HUDEP-2 (cell line): ENCODE measurements at regions not wholly inside any gene's neighbourhood (a gene's known extent, or its start where the extent isn't known, plus 50 kb on each side); places are given as distances from the start of the nearest gene placed in this dataset.
A peak's percentile ranks its signal among the peaks of the same experiment; 100 is the strongest.

Experiments used
- DNase-seq, 76 experiments: peaks; one replicate each; lab custom pipeline; 2025; ENCODE audit not compliant: unreplicated experiment in 76 of 76; lab: John Stamatoyannopoulos, UW

GRCh38 chr12:114945351-114945750 is 261.4 kb upstream of the TBX3 start:
- no peak for DNase-seq

GRCh38 chr12:114944736-114945135 is 260.8 kb upstream of the TBX3 start:
- no peak for DNase-seq

- no peak for DNase-seq
These were observed 259.6 kb upstream of the TBX3 start for GRCh38 chr12:114943601-114944000.

- DNase-seq, result no peak
These were observed 254.7 kb upstream of the TBX3 start for GRCh38 chr12:114938487-114939210.

DNA sequence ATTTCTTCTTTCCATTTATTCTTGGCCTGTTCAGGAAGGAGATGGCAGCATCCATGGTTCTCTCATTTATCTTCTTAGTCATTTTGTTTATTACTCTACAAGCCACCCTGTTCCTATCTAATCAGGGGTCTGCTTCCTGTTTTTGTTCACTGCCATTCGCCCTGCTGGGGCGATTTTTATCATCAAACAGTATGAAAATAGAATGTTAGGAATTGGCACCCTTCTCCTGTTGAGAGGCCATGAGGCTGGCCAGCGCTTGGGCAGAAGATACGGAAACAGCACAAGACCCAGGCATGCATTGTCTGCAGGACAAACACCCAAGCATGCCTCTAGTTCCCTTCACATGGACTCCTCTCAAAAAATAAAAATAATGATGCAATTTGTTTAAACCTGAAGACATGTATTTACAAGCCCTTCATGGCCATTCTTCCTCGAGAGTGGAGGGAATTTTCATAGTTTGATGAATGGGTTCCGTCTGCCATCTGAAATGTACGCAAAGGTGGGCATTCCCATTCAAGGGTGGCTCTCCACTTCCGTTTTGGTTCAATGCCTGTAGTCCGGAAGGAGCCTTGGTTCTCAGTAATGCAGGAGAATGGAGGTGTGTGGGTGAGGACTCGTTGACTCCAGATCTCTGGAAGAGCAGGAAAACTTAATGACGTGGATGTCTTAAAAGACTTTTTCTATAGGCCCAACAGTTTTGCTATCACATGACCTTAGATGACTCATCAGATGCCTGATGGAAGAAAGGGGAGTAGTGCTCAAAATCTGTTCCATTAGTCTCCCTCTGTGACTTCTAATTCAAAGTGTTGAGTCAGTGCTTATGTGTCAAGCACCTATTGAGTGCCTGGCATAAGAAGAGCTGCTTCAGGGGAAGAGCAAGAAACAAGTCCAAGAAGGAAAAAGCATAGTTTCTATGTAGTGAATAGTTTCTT is 252.4 kb upstream of the TBX3 start:
- no peak for DNase-seq

DNA sequence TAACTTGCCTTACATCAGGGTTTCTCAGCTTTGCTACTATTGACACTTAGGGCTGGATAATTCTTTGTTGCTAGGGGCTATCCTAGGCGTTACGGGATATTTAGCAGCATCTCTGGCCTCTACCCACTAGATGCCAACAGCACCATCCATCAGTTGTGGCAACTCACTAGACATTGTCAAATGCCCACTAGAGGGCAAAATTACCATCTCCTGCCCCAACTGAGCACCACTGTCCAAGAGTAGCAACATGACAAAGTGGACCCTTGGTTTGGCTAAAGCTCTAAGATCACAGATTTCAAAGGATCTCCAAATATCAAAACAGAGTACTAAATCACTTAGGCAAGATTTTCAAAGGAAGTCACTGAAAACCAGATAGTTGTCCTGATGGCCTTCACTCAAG is 251.7 kb upstream of the TBX3 start:
- DNase-seq, result peak in 1 of 76 experiments; percentile 0

DNA sequence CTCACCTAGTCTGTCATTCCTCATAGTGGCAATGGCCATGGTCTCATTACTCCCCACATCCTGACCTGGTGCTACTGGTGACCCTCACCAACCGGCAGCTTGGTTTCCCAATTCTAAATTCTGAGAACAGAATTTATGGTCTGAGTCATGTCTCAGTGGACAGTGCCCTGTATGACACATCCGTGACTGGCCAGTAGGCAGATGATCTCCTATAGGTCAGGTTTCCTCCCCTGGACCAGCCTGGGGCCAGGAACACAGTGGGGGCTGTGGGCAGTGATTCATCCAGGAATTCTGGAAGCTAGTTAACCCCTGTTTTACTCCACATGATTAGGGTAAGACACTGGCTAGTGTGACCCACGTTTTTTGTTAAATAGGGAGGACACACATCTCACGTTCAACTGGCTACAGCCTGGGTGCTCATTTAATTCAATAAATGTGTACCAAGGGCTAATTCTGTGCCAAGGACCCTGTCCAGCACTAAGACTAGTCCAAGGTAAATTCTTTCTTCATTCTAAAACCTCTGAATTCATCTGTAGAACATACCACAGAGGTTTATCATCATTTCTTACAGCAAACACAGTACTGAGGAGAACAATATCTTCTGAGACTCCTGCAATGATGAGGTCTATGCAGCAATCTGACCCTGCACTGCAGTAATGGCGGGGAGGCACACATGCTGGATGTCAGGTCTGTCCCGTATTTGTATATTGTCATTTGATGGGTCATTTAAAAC is 249.6 kb upstream of the TBX3 start:
- DNase-seq, result no peak

DNA sequence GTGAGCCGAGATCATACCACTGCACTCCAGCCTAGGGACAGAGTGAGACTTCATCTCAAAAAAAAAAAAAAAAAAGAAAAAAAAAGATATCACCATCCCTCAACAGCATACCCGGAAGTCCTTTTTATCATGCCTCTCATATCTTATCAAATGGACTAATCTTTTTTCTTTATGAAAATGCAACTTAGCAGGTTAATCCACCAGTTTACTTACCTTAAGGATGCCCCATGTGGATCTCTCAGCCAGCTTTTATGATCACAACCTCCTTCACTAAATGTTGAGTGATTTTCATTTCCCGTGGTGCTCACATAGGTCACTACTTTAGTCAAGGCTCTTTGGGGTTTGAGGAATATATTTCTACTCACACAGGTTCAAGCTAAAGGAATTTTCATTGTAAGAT is 248.8 kb upstream of the TBX3 start:
- DNase-seq, result no peak

- no peak for DNase-seq
These were observed 247.1 kb upstream of the TBX3 start for GRCh38 chr12:114931025-114931424.

- no peak for DNase-seq
These were observed 242.4 kb upstream of the TBX3 start for GRCh38 chr12:114926341-114926740.

GRCh38 chr12:114924946-114925475 is 241.0 kb upstream of the TBX3 start:
- DNase-seq, result no peak

GRCh38 chr12:114921781-114922180 is 237.8 kb upstream of the TBX3 start:
- DNase-seq, result peak in 1 of 76 experiments; percentile 6

DNA sequence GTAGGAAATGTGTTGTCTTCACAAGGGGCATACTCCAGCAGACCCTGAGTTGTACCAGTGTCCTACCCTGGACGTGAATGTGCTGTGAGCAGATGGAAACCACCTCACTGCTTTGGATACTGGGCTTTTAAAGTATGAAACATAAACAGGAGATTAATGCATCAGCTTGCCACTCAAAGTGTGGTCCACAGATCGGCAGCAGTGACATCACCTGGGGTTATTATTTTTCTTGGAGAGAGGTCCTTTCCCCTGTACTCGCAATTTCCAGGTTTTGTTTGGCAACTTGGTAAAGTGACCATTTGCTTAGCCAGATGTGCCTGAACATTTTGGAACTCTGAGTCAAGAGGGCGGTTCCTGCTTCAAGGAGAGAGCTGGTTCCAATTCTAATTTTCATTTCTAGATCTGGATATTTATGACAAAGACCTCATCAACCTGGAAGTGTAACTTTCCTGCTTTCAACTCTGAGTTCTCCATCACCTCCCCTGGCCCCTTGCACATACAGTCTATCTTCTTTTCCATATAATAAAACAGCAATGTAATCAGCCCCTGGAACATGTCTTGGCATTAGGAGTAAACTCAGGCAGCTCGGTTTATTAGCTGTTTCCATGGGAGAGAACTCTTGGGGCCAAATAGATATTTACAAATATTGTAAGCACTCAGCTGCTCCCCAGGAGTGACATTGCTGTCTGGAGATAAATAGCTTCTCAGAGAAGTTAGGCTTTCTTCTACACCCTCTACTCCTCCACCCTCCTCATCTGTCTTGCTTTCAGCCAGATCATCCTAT is 237.0 kb upstream of the TBX3 start:
- no peak for DNase-seq

DNA sequence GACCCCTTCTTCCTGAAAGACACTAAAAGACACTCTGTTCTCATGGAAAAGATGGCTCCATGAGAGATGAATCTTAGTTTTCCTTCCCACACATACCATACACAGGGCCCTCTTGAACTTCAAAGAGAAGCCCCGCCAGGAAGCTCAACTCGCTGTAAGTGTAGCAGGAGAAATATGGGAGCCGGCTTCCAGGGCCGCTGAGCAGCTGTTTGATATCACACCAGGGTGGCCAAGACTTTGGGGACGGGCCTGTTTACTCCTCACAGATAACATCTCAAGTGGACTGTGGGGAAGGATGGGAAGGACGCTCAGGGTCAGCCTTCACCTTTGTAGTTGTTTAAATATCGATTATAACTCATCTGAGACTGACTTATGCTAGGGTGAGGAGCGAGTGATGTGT is 235.5 kb upstream of the TBX3 start:
- DNase-seq, result no peak

DNA sequence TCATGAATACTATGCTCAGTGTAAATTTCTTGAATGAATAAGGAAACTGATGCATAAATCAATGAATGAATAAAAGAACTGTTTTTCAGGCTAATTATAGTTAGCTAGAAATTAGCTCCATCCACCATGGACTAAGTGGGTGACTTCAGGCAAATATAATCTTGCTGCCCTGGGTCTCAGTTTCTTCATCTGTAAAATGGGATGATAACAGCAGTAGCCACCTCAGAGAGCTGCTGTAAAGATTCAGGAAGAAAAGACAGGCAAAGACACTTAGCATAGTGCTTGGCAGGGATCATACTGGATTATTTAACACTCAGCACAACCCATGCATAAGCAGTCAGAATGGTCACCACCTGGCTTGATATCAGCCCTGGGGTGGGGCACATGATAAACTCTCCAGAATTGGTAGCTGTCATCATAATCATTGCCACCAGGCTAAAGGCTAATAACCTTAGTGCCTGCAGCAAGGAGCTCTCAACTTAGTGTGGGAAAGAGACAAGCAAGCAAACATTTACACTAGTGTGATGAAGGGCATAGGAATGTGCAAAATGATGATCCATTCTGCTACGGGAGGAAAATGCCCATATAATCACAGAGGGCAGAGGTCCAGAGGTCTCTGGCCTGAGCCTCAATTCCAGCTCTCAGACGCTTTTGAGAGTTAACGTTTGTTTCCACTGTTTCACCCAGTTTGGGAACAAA is 234.7 kb upstream of the TBX3 start:
- no peak for DNase-seq

- no peak for DNase-seq
These were observed 234.0 kb upstream of the TBX3 start for GRCh38 chr12:114917953-114918352.

GRCh38 chr12:114917307-114917706 is 233.3 kb upstream of the TBX3 start:
- DNase-seq, result no peak

DNA sequence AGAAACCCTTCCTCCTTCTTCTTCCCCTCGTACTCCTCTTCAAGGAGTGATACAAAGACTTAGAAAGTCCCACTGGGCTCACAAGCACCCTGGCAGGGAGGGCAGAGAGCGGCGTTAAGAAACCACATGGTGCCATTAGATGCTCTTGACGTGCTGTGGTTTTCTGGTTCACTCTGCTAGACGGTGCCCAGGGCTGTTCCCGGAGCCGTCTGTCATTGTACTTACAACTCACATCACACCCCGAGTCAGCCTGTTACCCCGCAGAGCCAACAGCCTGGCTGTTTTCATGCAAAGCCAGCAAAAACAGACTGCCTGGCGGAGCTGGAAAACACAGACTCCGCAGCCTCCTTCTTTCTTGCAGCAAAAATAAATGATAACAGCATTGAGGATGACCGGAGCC is 232.6 kb upstream of the TBX3 start:
- DNase-seq, result no peak

- no peak for DNase-seq
These were observed 232.1 kb upstream of the TBX3 start for GRCh38 chr12:114916124-114916523.
